Testis (tissue), 2 donors: ENCODE measurements at regions not wholly inside any gene's neighbourhood (a gene's known extent, or its start where the extent isn't known, plus 50 kb on each side); places are given as distances from the start of the nearest gene placed in this dataset.

ENCODE experiments used
- POLR2A ChIP-seq: fragments of 450-650 bp; IDR thresholded peaks from one replicate; pipeline ENCODE4 v1.6.1; 2017; ENCODE audit warnings: antibody characterized with exemption, mild to moderate bottlenecking, moderate library complexity
- TF ChIP-seq, protein P1 (sequence below), 3 experiments: fragments of 450-650 bp in 2 of 3; fragments of 200-600 bp in 1 of 3; sonication (generic) in 1 of 3; IDR thresholded peaks; one replicate each; pipeline ENCODE4 v1.5.1; 2016 to 2019; ENCODE audit warnings: antibody characterized with exemption in 3 of 3, mild to moderate bottlenecking in 2 of 3, moderate library complexity in 1 of 3

DNA sequence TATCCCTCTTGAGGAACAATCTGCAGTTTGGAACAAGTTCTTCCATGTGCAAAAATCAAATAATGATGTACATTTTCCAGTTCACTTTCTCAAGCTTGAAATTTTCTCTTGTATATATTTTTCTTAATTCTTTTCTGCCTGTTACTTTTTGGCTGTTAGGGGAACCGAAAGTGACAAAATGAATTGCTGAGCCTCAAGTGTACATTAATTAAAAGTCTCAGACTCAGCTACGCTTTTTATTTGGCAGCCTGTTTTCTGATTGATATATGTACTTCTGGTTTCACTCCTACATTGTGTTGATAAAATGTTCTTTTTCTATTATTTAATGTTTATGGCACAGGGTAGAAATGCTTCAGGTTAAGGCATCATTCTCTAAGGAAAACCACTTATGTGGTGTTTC, 999.5 kb downstream of the PDHA2 start:
- TF ChIP-seq, protein P1, sequence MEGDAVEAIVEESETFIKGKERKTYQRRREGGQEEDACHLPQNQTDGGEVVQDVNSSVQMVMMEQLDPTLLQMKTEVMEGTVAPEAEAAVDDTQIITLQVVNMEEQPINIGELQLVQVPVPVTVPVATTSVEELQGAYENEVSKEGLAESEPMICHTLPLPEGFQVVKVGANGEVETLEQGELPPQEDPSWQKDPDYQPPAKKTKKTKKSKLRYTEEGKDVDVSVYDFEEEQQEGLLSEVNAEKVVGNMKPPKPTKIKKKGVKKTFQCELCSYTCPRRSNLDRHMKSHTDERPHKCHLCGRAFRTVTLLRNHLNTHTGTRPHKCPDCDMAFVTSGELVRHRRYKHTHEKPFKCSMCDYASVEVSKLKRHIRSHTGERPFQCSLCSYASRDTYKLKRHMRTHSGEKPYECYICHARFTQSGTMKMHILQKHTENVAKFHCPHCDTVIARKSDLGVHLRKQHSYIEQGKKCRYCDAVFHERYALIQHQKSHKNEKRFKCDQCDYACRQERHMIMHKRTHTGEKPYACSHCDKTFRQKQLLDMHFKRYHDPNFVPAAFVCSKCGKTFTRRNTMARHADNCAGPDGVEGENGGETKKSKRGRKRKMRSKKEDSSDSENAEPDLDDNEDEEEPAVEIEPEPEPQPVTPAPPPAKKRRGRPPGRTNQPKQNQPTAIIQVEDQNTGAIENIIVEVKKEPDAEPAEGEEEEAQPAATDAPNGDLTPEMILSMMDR (IDR thresholded peaks at IDR 0.05): no peak
- TF ChIP-seq POLR2A: no peak
